CD8-positive, alpha-beta memory T cell (primary cell): ENCODE measurements at regions not wholly inside any gene's neighbourhood (a gene's known extent, or its start where the extent isn't known, plus 50 kb on each side); places are given as distances from the start of the nearest gene placed in this dataset.
"Not testable (repeated sequence)": the region's sequence is repeated elsewhere in the genome, so short reads cannot be mapped to it uniquely, and the experiment has no call there.

Experiments used
- CTCF ChIA-PET: fragments of 350-600 bp; sonication (Branson Sonifier 250); formaldehyde crosslinking; loops from one replicate; lab custom pipeline; 2021; ENCODE audit warnings: antibody characterized with exemption; lab: Charles Lee
- POLR2A ChIA-PET: fragments of 350-600 bp; sonication (Branson Sonifier 250); formaldehyde crosslinking; loops from one replicate; lab custom pipeline; 2021; ENCODE audit warnings: antibody characterized with exemption; lab: Charles Lee
- DNase-seq, 5 donors: peaks; one replicate each; pipeline versions ENCODE4 v3.0.0 to v3.0.0-alpha.2; 2020 to 2022; ENCODE audit warnings: mixed read lengths in 1 of 5
- H3K27ac ChIP-seq: one replicate; pipeline ENCODE4 v1.7.0; 2013; ENCODE audit warnings: low read depth, mild to moderate bottlenecking, low read length, moderate library complexity
- H3K27me3 ChIP-seq: 2 replicates; pipeline ENCODE4 v1.7.0; 2013; ENCODE audit warnings: low read length, mild to moderate bottlenecking; ENCODE audit not compliant: insufficient read depth, poor library complexity, severe bottlenecking
- H3K36me3 ChIP-seq: 2 replicates; pipeline ENCODE4 v1.7.0; 2013; ENCODE audit warnings: mild to moderate bottlenecking, low read length, moderate library complexity; ENCODE audit not compliant: insufficient read depth
- H3K4me1 ChIP-seq: 2 replicates; pipeline ENCODE4 v1.7.0; 2013; ENCODE audit warnings: mild to moderate bottlenecking, low read length, moderate library complexity; ENCODE audit not compliant: insufficient read depth
- H3K4me3 ChIP-seq: 2 replicates; pipeline ENCODE4 v1.7.0; 2013; ENCODE audit warnings: mild to moderate bottlenecking, low read length
- H3K9me3 ChIP-seq: 2 replicates; pipeline ENCODE4 v1.7.0; 2013; ENCODE audit warnings: mild to moderate bottlenecking, low read length
- H3K27ac Mint-ChIP-seq, 8 donors: one replicate each; pipeline ENCODE4 v1.8.0; 2020 to 2021; ENCODE audit warnings: mixed read lengths in 8 of 8, mild to moderate bottlenecking in 6 of 8, inconsistent platforms in 3 of 8, moderate library complexity in 3 of 8
- H3K27me3 Mint-ChIP-seq, 2 donors: one replicate each; pipeline ENCODE4 v1.8.0; 2020 to 2021; ENCODE audit warnings: mixed read lengths in 2 of 2, mild to moderate bottlenecking in 1 of 2, moderate library complexity in 1 of 2
- H3K36me3 Mint-ChIP-seq, 3 donors: one replicate each; pipeline ENCODE4 v1.8.0; 2020 to 2021; ENCODE audit warnings: mixed read lengths in 3 of 3, inconsistent platforms in 1 of 3, mild to moderate bottlenecking in 1 of 3
- H3K4me1 Mint-ChIP-seq, 3 donors: one replicate each; pipeline ENCODE4 v1.8.0; 2020 to 2021; ENCODE audit warnings: mixed read lengths in 3 of 3, inconsistent platforms in 1 of 3, mild to moderate bottlenecking in 1 of 3
- H3K4me3 Mint-ChIP-seq, 7 donors: one replicate each; pipeline ENCODE4 v1.8.0; 2020 to 2021; ENCODE audit warnings: mixed read lengths in 7 of 7, mild to moderate bottlenecking in 6 of 7, moderate library complexity in 4 of 7, inconsistent platforms in 2 of 7
- H3K9me3 Mint-ChIP-seq, 5 donors: one replicate each; pipeline ENCODE4 v1.8.0; 2020 to 2022; ENCODE audit warnings: mixed read lengths in 5 of 5, mild to moderate bottlenecking in 3 of 5, moderate library complexity in 2 of 5, inconsistent platforms in 1 of 5

GRCh38 chr14:87254331-87254874, 738.6 kb downstream of the GALC start:
- Histone ChIP-seq H3K9me3 (no peaks in the 10 kb centered on the region), H3K4me3 (no peak overlapping the region), H3K27me3 (no peaks in the 10 kb centered on the region), H3K27ac (no peak overlapping the region), H3K4me1 (no peaks in the 10 kb centered on the region), H3K36me3 (no peaks in the 10 kb centered on the region)
- no peaks in the 10 kb centered on the region for H3K4me1 Mint-ChIP-seq
- no peak overlapping the region for H3K27ac Mint-ChIP-seq
- DNase-seq = no peak
- H3K4me3 Mint-ChIP-seq = no peak overlapping the region
- no peaks in the 10 kb centered on the region for H3K36me3 Mint-ChIP-seq
- peaks cover 3 to 14% (median 10%) of the 10 kb centered on the region in 5 donors for H3K9me3 Mint-ChIP-seq
- POLR2A ChIA-PET = no interaction called here
- no peaks in the 10 kb centered on the region for H3K27me3 Mint-ChIP-seq
- CTCF ChIA-PET = no interaction called here

- H3K4me1 ChIP-seq, CTCF ChIA-PET, H3K4me3 ChIP-seq, H3K36me3 ChIP-seq, H3K9me3 ChIP-seq, H3K36me3 Mint-ChIP-seq, H3K27me3 ChIP-seq, DNase-seq, H3K4me3 Mint-ChIP-seq, H3K27ac ChIP-seq, POLR2A ChIA-PET, H3K27ac Mint-ChIP-seq, H3K4me1 Mint-ChIP-seq, H3K27me3 Mint-ChIP-seq: not testable (repeated sequence)
- H3K9me3 Mint-ChIP-seq = peaks cover 3 to 10% (median 10%) of the 10 kb centered on the region in 5 donors
Observed at GRCh38 chr14:87253791-87254190, 739.2 kb downstream of the GALC start.

- no peak overlapping the region for H3K27ac ChIP-seq
- H3K27me3 Mint-ChIP-seq = no peaks in the 10 kb centered on the region
- no peaks in the 10 kb centered on the region for H3K36me3 ChIP-seq
- H3K9me3 Mint-ChIP-seq = peaks cover 3 to 12% (median 8%) of the 10 kb centered on the region in 5 donors
- H3K9me3 ChIP-seq = no peaks in the 10 kb centered on the region
- H3K4me3 Mint-ChIP-seq = no peak overlapping the region
- H3K4me3 ChIP-seq = no peak overlapping the region
- ChIA-PET CTCF (no interaction called here), POLR2A (no interaction called here)
- H3K27ac Mint-ChIP-seq = no peak overlapping the region
- H3K4me1 Mint-ChIP-seq = no peaks in the 10 kb centered on the region
- no peak for DNase-seq
- no peaks in the 10 kb centered on the region for H3K36me3 Mint-ChIP-seq
- H3K4me1 ChIP-seq = no peaks in the 10 kb centered on the region
- H3K27me3 ChIP-seq = no peaks in the 10 kb centered on the region
Observed at GRCh38 chr14:87252103-87252502, 740.9 kb downstream of the GALC start.

GRCh38 chr14:87251011-87251410, 742.0 kb downstream of the GALC start:
- Histone ChIP-seq H3K4me3 (no peak overlapping the region), H3K27ac (no peak overlapping the region), H3K36me3 (no peaks in the 10 kb centered on the region), H3K9me3 (no peaks in the 10 kb centered on the region), H3K27me3 (no peaks in the 10 kb centered on the region), H3K4me1 (no peaks in the 10 kb centered on the region)
- H3K4me3 Mint-ChIP-seq = no peak overlapping the region
- ChIA-PET POLR2A (no interaction called here), CTCF (interaction anchor here (1.3 kb wide), 1 partner anchor 20 kb away, joined by 3 read pairs; no protein-coding TSS in a partner anchor)
- no peak overlapping the region for H3K27ac Mint-ChIP-seq
- no peaks in the 10 kb centered on the region for H3K27me3 Mint-ChIP-seq
- H3K9me3 Mint-ChIP-seq = peaks cover 1 to 19% (median 4%) of the 10 kb centered on the region in 5 donors
- H3K4me1 Mint-ChIP-seq = no peaks in the 10 kb centered on the region
- H3K36me3 Mint-ChIP-seq = no peaks in the 10 kb centered on the region
- no peak for DNase-seq

GRCh38 chr14:87241018-87241768, 751.8 kb downstream of the GALC start:
- no peaks in the 10 kb centered on the region for H3K27me3 ChIP-seq
- H3K4me1 ChIP-seq = no peaks in the 10 kb centered on the region
- no peak for DNase-seq
- CTCF ChIA-PET = no interaction called here
- no peak overlapping the region for H3K27ac ChIP-seq
- Mint-ChIP-seq H3K4me1 (no peaks in the 10 kb centered on the region), H3K9me3 (peaks cover 8 to 16% (median 9%) of the 10 kb centered on the region in 5 donors), H3K36me3 (peaks cover 0 to 2% (median 0%) of the 10 kb centered on the region in 3 donors), H3K27me3 (no peaks in the 10 kb centered on the region), H3K27ac (no peak overlapping the region), H3K4me3 (no peak overlapping the region)
- H3K36me3 ChIP-seq = no peaks in the 10 kb centered on the region
- POLR2A ChIA-PET = no interaction called here
- H3K4me3 ChIP-seq = no peak overlapping the region
- H3K9me3 ChIP-seq = no peaks in the 10 kb centered on the region

GRCh38 chr14:87240319-87240718, 752.7 kb downstream of the GALC start:
- H3K36me3 Mint-ChIP-seq, CTCF ChIA-PET, H3K27ac ChIP-seq, H3K4me1 Mint-ChIP-seq, H3K27ac Mint-ChIP-seq, H3K27me3 ChIP-seq, H3K4me3 Mint-ChIP-seq, H3K4me1 ChIP-seq, H3K9me3 ChIP-seq, H3K36me3 ChIP-seq, H3K27me3 Mint-ChIP-seq, DNase-seq, POLR2A ChIA-PET, H3K4me3 ChIP-seq: not testable (repeated sequence)
- peaks cover 8 to 17% (median 8%) of the 10 kb centered on the region in 5 donors for H3K9me3 Mint-ChIP-seq

- CTCF ChIA-PET = no interaction called here
Observed at GRCh38 chr14:87233806-87234384, 759.1 kb downstream of the GALC start.

GRCh38 chr14:87233266-87233665, 759.7 kb downstream of the GALC start:
- H3K36me3 ChIP-seq = no peaks in the 10 kb centered on the region
- ChIA-PET CTCF (no interaction called here), POLR2A (no interaction called here)
- no peak for DNase-seq
- Mint-ChIP-seq H3K4me3 (no peak overlapping the region), H3K27ac (no peak overlapping the region), H3K27me3 (peaks cover 0 to 2% of the 10 kb centered on the region in 2 donors), H3K9me3 (peaks cover 3 to 15% (median 11%) of the 10 kb centered on the region in 5 donors), H3K4me1 (no peaks in the 10 kb centered on the region), H3K36me3 (peaks cover 0 to 2% (median 0%) of the 10 kb centered on the region in 3 donors)
- H3K27ac ChIP-seq = no peak overlapping the region
- no peak overlapping the region for H3K4me3 ChIP-seq
- H3K9me3 ChIP-seq = no peaks in the 10 kb centered on the region
- H3K4me1 ChIP-seq = no peaks in the 10 kb centered on the region
- no peaks in the 10 kb centered on the region for H3K27me3 ChIP-seq

More at GRCh38 chr14:87233806-87234384, 759.1 kb downstream of the GALC start:
- Mint-ChIP-seq H3K27ac (no peak overlapping the region), H3K36me3 (peaks cover 0 to 2% (median 0%) of the 10 kb centered on the region in 3 donors), H3K4me3 (no peak overlapping the region), H3K4me1 (no peaks in the 10 kb centered on the region), H3K27me3 (peaks cover 0 to 2% of the 10 kb centered on the region in 2 donors), H3K9me3 (peaks cover 3 to 18% (median 11%) of the 10 kb centered on the region in 5 donors)
- POLR2A ChIA-PET = no interaction called here
- Histone ChIP-seq H3K27me3 (no peaks in the 10 kb centered on the region), H3K27ac (no peak overlapping the region), H3K4me1 (no peaks in the 10 kb centered on the region), H3K36me3 (no peaks in the 10 kb centered on the region), H3K9me3 (no peaks in the 10 kb centered on the region), H3K4me3 (no peak overlapping the region)
- no peak for DNase-seq
